ENCODE measurements at regions not wholly inside any gene's neighbourhood (a gene's known extent, or its start where the extent isn't known, plus 50 kb on each side); places are given as distances from the start of the nearest gene placed in this dataset.
A peak's percentile ranks its signal among the peaks of the same experiment; 100 is the strongest.
"Not testable (repeated sequence)": the region's sequence is repeated elsewhere in the genome, so short reads cannot be mapped to it uniquely, and the experiment has no call there.

GRCh38 chr22:12541412-12542170 is 2986.4 kb upstream of the OR11H1 start:
- POLR2A ChIA-PET; H3K9me3 Mint-ChIP-seq; H3K27ac Mint-ChIP-seq; H3K4me1 Mint-ChIP-seq; H3K27me3 Mint-ChIP-seq (ENCODE audit: low read depth); ATAC-seq; H3K36me3 Mint-ChIP-seq; H3K4me3 Mint-ChIP-seq; CTCF ChIA-PET: not testable (repeated sequence)
- DNase-seq (ENCODE audit: low spot score) = peak; percentile 2

- POLR2A ChIA-PET; H3K4me1 Mint-ChIP-seq; ATAC-seq; CTCF ChIA-PET; H3K36me3 Mint-ChIP-seq; H3K9me3 Mint-ChIP-seq; DNase-seq (ENCODE audit: low spot score); H3K27me3 Mint-ChIP-seq (ENCODE audit: low read depth); H3K4me3 Mint-ChIP-seq; H3K27ac Mint-ChIP-seq: not testable (repeated sequence)
Measured at GRCh38 chr22:12553366-12553765, 2974.6 kb upstream of the OR11H1 start.

- POLR2A ChIA-PET; H3K4me1 Mint-ChIP-seq; H3K4me3 Mint-ChIP-seq; ATAC-seq; H3K9me3 Mint-ChIP-seq; H3K27me3 Mint-ChIP-seq (ENCODE audit: low read depth); CTCF ChIA-PET; H3K27ac Mint-ChIP-seq; DNase-seq (ENCODE audit: low spot score); H3K36me3 Mint-ChIP-seq: not testable (repeated sequence)
Measured at GRCh38 chr22:12554648-12555192, 2973.3 kb upstream of the OR11H1 start.

DNA sequence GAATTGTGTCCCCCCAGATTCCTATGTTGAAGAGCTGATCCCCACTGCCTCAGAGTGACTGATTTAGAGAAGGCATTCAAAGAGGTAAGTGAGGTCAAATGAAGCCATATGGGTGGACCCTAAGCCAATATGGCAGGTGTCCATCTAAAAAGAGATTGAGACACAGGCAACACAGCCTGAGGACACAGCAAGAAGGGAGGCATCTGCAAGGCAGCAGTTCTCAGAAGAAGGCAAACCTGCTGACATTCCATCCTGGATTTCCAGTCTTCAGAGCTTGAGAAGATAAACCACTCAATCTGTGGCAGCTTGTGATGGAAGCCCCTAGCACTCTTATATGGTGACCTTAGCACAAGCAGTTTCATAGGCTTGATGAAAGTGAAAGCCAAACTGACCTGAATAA is 2956.5 kb upstream of the OR11H1 start:
- POLR2A ChIA-PET; CTCF ChIA-PET; H3K36me3 Mint-ChIP-seq; H3K4me1 Mint-ChIP-seq; DNase-seq (ENCODE audit: low spot score); H3K27me3 Mint-ChIP-seq (ENCODE audit: low read depth); H3K4me3 Mint-ChIP-seq; H3K27ac Mint-ChIP-seq; ATAC-seq: not testable (repeated sequence)
- peaks cover 12% of the 10 kb centered on the region for H3K9me3 Mint-ChIP-seq

DNA sequence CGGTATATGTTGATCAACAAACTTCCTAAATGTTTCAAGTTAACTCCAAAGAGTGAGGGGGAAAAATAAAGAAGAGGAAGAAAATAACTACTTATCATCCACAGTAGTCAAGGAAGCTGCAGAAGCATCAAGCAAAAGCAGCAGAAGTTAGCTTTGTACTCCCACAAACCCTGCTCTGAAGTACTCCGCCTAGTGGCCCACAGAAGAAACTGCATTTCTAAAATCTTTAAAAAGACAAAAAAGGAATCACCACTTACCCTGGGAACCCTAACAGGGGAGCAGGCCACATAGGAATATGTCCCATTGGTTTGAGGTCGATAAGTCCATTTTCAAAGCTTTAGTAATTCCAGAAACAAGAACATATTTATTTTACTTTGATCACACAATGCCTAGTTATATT is 2948.3 kb upstream of the OR11H1 start:
- H3K27ac Mint-ChIP-seq; H3K4me1 Mint-ChIP-seq; ATAC-seq; H3K27me3 Mint-ChIP-seq (ENCODE audit: low read depth); H3K4me3 Mint-ChIP-seq; H3K9me3 Mint-ChIP-seq; CTCF ChIA-PET; POLR2A ChIA-PET; DNase-seq (ENCODE audit: low spot score); H3K36me3 Mint-ChIP-seq: not testable (repeated sequence)
- peak; percentile 31; the same call in 1 of the 2 replicates for TF ChIP-seq CTCF (IDR thresholded peaks at IDR 0.05)

DNA sequence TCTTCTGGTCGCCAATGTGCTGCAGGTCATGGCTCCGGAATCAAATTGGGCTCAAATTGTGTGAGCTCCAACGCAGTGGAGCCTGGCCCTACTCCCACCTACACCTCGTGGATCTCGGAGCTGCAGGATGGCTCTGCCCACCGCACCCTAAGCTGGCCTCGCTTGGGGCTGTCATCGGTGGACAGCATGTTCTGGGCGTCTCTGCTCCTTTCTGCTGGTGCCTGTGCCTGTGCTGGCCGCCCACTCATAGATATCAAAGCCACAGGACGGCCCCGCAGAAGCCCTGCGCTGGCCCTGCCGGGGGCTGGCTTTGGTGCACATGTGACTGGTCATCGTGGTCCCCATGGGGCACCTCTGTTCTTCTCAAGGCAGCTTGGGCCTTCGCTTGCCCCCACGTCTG is 2943.5 kb upstream of the OR11H1 start:
- H3K9me3 Mint-ChIP-seq = peaks cover 11% of the 10 kb centered on the region
- H3K27me3 Mint-ChIP-seq (ENCODE audit: low read depth); H3K27ac Mint-ChIP-seq; H3K4me1 Mint-ChIP-seq; POLR2A ChIA-PET; H3K36me3 Mint-ChIP-seq; DNase-seq (ENCODE audit: low spot score); H3K4me3 Mint-ChIP-seq; ATAC-seq; CTCF ChIA-PET: not testable (repeated sequence)

DNA sequence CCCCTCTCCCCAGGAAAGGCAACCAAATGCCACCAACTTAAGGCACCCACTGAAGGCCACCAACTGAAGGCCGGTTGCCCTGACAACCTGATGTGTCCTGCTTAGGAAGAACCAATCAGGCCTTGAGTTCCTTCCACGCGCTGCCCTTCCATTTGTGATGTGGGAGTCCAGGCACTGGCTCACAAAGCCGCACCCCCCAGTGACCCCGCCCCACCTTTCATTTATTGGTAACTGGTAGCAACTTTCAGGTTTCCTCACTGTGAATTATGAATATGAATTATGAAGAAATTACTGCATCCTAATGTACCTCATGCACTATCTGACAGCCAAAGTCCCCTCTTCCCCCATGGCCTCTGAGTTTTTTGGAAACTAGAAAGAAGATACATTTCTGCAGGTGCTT is 2943.1 kb upstream of the OR11H1 start:
- H3K4me3 Mint-ChIP-seq; CTCF ChIA-PET; H3K27me3 Mint-ChIP-seq (ENCODE audit: low read depth); H3K27ac Mint-ChIP-seq; DNase-seq (ENCODE audit: low spot score); ATAC-seq; H3K4me1 Mint-ChIP-seq; POLR2A ChIA-PET: not testable (repeated sequence)
- H3K36me3 Mint-ChIP-seq = peaks cover 12% of the 10 kb centered on the region
- peaks cover 11% of the 10 kb centered on the region for H3K9me3 Mint-ChIP-seq

- DNase-seq (ENCODE audit: low spot score); H3K4me1 Mint-ChIP-seq; ATAC-seq; H3K27ac Mint-ChIP-seq; H3K4me3 Mint-ChIP-seq; CTCF ChIA-PET; POLR2A ChIA-PET: not testable (repeated sequence)
- Mint-ChIP-seq H3K9me3 (peaks cover 91% of the 10 kb centered on the region), H3K36me3 (peaks cover 79% of the 10 kb centered on the region), H3K27me3 (ENCODE audit: low read depth) (peaks cover 31% of the 10 kb centered on the region)
Measured at GRCh38 chr22:12595724-12596123, 2932.3 kb upstream of the OR11H1 start.

DNA sequence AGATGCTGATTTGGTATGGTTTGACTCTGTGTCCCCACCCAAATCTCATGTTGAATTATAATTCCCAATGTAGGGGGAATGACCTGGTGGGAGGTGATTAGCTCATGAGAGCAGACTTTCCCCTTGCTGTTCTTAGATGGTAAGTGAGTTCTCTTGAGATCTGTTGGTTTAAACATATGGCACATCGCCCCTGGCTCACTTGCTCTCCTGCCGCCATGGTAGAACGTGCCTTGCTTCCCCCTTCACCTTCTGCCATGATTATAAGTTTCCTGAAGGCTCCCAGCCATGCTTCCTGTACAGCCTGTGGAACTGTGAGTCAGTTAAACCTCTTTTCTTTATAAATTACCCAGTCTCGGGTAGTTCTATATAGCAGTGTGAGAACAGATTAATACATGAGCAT is 2930.2 kb upstream of the OR11H1 start:
- peaks cover 75% of the 10 kb centered on the region for H3K36me3 Mint-ChIP-seq
- peaks cover 84% of the 10 kb centered on the region for H3K9me3 Mint-ChIP-seq
- DNase-seq (ENCODE audit: low spot score); POLR2A ChIA-PET; H3K27ac Mint-ChIP-seq; H3K4me1 Mint-ChIP-seq; ATAC-seq; H3K4me3 Mint-ChIP-seq; CTCF ChIA-PET: not testable (repeated sequence)
- H3K27me3 Mint-ChIP-seq (ENCODE audit: low read depth) = peaks cover 39% of the 10 kb centered on the region

DNA sequence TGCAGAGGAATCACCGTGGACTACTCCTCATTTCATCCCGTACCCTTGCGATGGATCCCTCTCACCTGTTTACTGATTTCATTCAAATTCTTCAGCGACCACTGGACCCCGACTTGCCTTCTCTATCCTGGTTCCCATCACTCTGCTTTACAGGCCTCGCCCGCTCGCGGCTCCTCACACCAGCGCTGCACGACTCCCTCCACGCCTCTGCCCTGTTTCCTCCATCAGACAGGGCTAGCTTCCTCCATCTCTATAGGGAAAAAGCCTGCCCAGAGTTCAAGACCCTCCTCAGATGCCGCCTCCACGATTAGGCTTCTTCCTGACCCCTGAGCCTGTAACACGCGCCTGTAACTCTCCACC is 2926.5 kb upstream of the OR11H1 start:
- POLR2A ChIA-PET; DNase-seq (ENCODE audit: low spot score); H3K4me3 Mint-ChIP-seq; H3K27ac Mint-ChIP-seq; CTCF ChIA-PET; H3K4me1 Mint-ChIP-seq; ATAC-seq: not testable (repeated sequence)
- Mint-ChIP-seq H3K36me3 (peaks cover 84% of the 10 kb centered on the region), H3K27me3 (ENCODE audit: low read depth) (peaks cover 44% of the 10 kb centered on the region), H3K9me3 (peaks cover 87% of the 10 kb centered on the region)
